Fibroblast of villous mesenchyme (primary cell): ENCODE measurements at regions not wholly inside any gene's neighbourhood (a gene's known extent, or its start where the extent isn't known, plus 50 kb on each side); places are given as distances from the start of the nearest gene placed in this dataset.
"Not testable (repeated sequence)": the region's sequence is repeated elsewhere in the genome, so short reads cannot be mapped to it uniquely, and the experiment has no call there.

ENCODE experiments used
- DNase-seq: peaks from one replicate; pipeline ENCODE4 v3.0.0-alpha.2; 2010; ENCODE audit warnings: low read depth
- H3K4me3 ChIP-seq: 2 replicates; pipeline ENCODE4 v1.5.1; 2011; ENCODE audit warnings: low read depth, mild to moderate bottlenecking, low read length
- TF ChIP-seq, protein P1 (sequence below): IDR thresholded peaks from 2 replicates; pipeline ENCODE4 v1.5.1; 2012; ENCODE audit warnings: low read depth, mild to moderate bottlenecking, low read length; ENCODE audit not compliant: insufficient read depth

DNA sequence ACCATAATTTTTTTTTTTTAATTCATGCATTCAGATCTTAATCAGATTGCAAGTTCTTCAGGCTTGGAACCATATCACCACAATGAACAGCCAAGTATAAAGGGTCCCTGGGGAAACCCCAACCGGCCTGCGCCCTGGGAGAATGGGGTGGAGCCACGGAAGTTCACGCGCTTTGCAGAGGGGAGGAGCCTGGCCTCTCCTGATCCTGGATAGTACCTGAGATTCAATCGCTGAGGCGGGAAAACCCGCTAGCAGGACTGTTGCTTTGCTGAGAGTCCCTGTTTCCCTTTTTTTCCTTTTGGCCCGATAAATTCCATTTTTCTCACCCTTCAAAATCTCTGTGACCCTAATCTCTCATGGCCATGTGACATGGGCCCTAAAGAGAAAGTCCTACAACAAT lies 385.1 kb downstream of the IRS2 start:
- DNase-seq = no peak
- no peak overlapping the region for H3K4me3 ChIP-seq
- TF ChIP-seq, protein P1, sequence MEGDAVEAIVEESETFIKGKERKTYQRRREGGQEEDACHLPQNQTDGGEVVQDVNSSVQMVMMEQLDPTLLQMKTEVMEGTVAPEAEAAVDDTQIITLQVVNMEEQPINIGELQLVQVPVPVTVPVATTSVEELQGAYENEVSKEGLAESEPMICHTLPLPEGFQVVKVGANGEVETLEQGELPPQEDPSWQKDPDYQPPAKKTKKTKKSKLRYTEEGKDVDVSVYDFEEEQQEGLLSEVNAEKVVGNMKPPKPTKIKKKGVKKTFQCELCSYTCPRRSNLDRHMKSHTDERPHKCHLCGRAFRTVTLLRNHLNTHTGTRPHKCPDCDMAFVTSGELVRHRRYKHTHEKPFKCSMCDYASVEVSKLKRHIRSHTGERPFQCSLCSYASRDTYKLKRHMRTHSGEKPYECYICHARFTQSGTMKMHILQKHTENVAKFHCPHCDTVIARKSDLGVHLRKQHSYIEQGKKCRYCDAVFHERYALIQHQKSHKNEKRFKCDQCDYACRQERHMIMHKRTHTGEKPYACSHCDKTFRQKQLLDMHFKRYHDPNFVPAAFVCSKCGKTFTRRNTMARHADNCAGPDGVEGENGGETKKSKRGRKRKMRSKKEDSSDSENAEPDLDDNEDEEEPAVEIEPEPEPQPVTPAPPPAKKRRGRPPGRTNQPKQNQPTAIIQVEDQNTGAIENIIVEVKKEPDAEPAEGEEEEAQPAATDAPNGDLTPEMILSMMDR = no peak

DNA sequence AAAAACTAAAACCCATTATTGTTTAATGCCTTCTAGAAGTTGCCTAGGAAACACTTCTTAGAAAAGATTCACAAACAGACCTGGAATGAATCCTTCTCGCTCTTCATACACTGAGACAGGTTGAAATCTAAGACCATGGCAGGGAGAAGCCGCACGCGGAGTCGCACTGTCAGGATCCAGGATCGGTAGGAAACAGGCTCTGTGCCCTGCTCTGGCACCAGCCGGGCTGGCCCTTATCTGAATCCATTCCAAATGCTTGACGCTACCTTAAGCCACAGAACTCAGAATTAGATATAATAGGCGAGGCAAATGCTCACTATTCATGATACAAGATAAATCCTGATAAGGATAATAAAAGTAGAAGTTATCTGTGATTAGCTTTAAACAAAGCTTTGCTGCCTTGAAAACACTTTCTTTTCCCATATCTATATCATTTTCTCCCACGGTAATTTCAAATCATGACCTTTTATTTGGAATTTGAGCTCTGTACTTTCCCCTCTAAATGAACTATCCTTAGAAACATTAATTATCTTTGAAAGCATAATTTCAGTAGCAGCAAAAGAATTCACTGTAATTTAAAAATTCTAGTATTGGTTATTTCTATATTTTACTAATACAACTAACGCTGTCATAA lies 385.6 kb downstream of the IRS2 start:
- no peak overlapping the region for H3K4me3 ChIP-seq
- TF ChIP-seq, protein P1 = no peak
- no peak for DNase-seq

DNA sequence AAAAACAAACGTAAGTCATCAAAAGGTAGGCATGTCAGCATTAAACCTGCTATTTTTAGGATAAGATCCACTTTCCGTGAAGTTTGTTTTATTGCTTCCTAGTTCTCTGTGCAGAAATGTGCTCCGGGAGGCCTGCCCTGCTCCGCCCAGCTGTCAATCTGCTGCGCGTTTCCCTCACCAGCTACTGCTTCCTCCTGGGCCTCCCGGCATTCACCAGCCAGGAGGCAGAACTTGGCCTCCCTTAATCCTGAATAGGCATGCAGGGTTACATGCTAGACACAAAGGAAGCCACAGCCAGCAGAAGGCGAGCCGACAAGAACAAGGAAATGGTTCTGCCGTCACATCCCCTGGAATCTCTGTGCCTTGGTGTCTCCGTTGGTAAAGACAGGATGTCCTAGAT lies 386.2 kb downstream of the IRS2 start:
- TF ChIP-seq, protein P1 = no peak
- H3K4me3 ChIP-seq = no peak overlapping the region
- DNase-seq = no peak

DNA sequence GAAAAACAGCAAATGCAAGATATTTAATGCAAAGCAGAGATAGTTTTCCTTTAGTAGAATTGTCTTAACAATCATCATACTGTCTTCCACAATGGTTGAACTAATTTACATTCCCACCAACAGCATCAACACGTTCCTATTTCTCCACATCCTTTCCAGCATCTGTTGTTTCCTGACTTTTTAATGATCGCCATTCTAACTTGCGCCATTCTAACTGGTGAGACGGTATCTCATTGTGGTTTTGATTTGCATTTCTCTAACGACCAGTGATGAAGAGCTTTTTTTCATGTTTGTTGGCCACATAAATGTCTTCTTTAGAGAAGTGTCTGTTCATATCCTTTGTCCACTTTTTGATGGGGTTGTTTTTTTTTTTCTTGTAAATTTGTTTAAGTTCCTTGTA lies 388.3 kb downstream of the IRS2 start:
- H3K4me3 ChIP-seq, DNase-seq: not testable (repeated sequence)

DNA sequence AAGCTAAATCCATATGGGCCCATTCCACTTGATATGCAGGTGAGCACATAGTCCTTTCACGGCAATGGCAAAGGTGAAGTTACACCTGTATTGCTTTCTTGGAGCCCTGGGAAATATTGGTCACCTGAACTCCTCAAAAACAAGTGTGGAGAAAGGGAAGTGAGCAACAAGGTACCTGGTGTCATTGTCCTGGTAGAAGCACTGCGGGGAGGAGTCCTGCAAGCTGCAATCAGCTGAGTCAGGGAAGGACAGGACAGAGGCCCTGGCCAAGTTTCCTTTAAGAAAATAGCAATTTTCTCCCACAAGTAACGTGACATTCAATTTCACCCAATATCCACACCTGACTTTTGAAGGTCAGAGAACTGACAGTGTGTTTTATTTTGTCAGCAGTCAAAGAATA lies 389.1 kb downstream of the IRS2 start:
- TF ChIP-seq, protein P1 = no peak
- DNase-seq = no peak
- no peak overlapping the region for H3K4me3 ChIP-seq

DNA sequence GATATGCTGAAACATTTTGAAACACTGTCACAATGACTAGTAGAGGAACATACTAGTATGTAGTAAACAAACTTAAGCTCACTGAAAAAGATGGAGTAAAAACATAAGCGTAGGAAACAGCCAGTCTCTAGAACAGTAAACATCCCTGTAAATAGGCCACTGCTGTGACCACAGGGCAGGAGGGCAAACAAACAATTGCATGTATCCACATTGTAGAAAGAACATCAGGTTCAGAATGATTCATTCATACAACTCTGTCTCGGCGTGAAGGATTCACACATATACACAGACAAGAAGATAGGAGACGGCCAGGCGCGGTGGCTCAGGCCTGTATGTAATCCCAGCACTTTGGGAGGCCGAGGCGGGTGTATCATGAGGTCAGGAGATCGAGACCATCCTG lies 390.1 kb downstream of the IRS2 start:
- peak; percentile 92 for DNase-seq
- H3K4me3 ChIP-seq = no peak overlapping the region
- TF ChIP-seq, protein P1 = no peak

DNA sequence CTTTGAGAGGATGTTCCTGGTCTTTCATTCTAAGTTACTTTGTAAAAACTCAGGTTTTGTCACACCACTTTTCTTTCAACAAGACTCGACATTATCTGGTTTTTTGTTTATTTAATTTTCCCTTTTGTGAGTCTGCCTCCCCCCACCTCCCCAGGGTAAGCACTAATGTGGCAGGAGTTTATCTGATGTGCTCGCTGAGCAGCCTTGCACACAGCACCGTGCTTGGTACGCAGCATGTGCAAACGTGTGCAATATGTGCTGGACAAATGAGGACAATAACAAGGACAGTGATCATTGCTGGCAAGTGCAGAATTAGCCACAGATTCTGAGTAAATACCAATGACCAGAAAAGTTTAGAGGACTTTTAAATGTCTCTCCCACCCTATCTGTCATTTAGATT lies 391.4 kb downstream of the IRS2 start:
- H3K4me3 ChIP-seq = no peak overlapping the region
- no peak for DNase-seq
- TF ChIP-seq, protein P1 = no peak
